ENCODE measurements at regions not wholly inside any gene's neighbourhood (a gene's known extent, or its start where the extent isn't known, plus 50 kb on each side); places are given as distances from the start of the nearest gene placed in this dataset.
"Not testable (repeated sequence)": the region's sequence is repeated elsewhere in the genome, so short reads cannot be mapped to it uniquely, and the experiment has no call there.

- H3K36me3 ChIP-seq (ENCODE audit: control insufficient read depth in 2 of 4, insufficient read depth in 4 of 4, low read length in 3 of 4); H3K79me2 ChIP-seq (ENCODE audit: control insufficient read depth in 1 of 2, insufficient read depth in 2 of 2, low read length in 2 of 2); H4K5ac ChIP-seq (ENCODE audit: insufficient read length, low read depth, low read length); H4K91ac ChIP-seq (replicated peaks; ENCODE audit: insufficient read length, low read length); CTCF ChIA-PET (ENCODE audit: partially characterized antibody); FAIRE-seq; H3K23ac ChIP-seq (ENCODE audit: insufficient read length); POLR2A ChIA-PET (ENCODE audit: partially characterized antibody); H3K4ac ChIP-seq (replicated peaks; ENCODE audit: insufficient read length, low read depth, low read length); H3K56ac ChIP-seq (replicated peaks; ENCODE audit: insufficient read length, low read depth, low read length); H3K4me2 ChIP-seq (ENCODE audit: insufficient read depth in 1 of 2, low read depth in 2 of 2, low read length in 2 of 2); H4K8ac ChIP-seq (ENCODE audit: extremely low read depth, insufficient read depth, low read length); DNase-seq (ENCODE audit: low read depth in 1 of 2, low spot score in 2 of 2); H3K27ac ChIP-seq (ENCODE audit: low read depth, low read length); H2BK15ac ChIP-seq (ENCODE audit: low read length); H3K4me1 ChIP-seq (replicated peaks in 1 of 4; ENCODE audit: control insufficient read depth in 3 of 4, insufficient read depth in 4 of 4, low read length in 3 of 4); H2AK5ac ChIP-seq (ENCODE audit: low read depth, low read length); H2BK120ac ChIP-seq (replicated peaks; ENCODE audit: low read depth, low read length); H2BK20ac ChIP-seq (ENCODE audit: low read length); H3K9ac ChIP-seq (replicated peaks in 1 of 4; ENCODE audit: extremely low read depth in 1 of 4, low read depth in 3 of 4, low read length in 3 of 4); H3K4me3 ChIP-seq (ENCODE audit: extremely low read depth in 1 of 4, insufficient read depth in 2 of 4, low read depth in 3 of 4, low read length in 4 of 4); H4K20me1 ChIP-seq (replicated peaks in 1 of 2; ENCODE audit: control insufficient read depth in 1 of 2, insufficient read depth in 2 of 2, low read length in 2 of 2); H3K23me2 ChIP-seq (ENCODE audit: low read depth, low read length); H3K9me3 ChIP-seq (ENCODE audit: insufficient read depth in 2 of 2, low read depth in 1 of 2, low read length in 1 of 2); H2BK5ac ChIP-seq (ENCODE audit: low read depth, low read length); H3K14ac ChIP-seq (ENCODE audit: insufficient read length); H2BK12ac ChIP-seq (ENCODE audit: low read depth, low read length); H2AFZ ChIP-seq (ENCODE audit: low read length); H3K18ac ChIP-seq (ENCODE audit: extremely low read depth, low read length); H3K27me3 ChIP-seq (replicated peaks in 1 of 4; ENCODE audit: control insufficient read depth in 3 of 4, extremely low read depth in 1 of 4, insufficient read depth in 3 of 4, low read length in 3 of 4); H3K79me1 ChIP-seq (ENCODE audit: low read depth, low read length): not testable (repeated sequence)
- no CpG with 5 or more reads among the region's 3 CpGs for WGBS, 2 experiments (ENCODE audit: extremely low coverage in 1 of 2, insufficient coverage in 1 of 2, insufficient read length in 1 of 2, insufficient replicate concordance in 2 of 2, low coverage in 1 of 2, low lambda C conversion rate in 2 of 2, missing lambda C conversion rate in 1 of 2)
Observed at GRCh38 chrY:9716932-9717331, 189.3 kb downstream of the TSPY10 start.

GRCh38 chrY:9718803-9719202 is 191.1 kb downstream of the TSPY10 start:
- H3K4me1 ChIP-seq (replicated peaks in 1 of 4; ENCODE audit: control insufficient read depth in 3 of 4, insufficient read depth in 4 of 4, low read length in 3 of 4); CTCF ChIA-PET (ENCODE audit: partially characterized antibody); H4K91ac ChIP-seq (replicated peaks; ENCODE audit: insufficient read length, low read length); H4K8ac ChIP-seq (ENCODE audit: extremely low read depth, insufficient read depth, low read length); H3K4me2 ChIP-seq (ENCODE audit: insufficient read depth in 1 of 2, low read depth in 2 of 2, low read length in 2 of 2); FAIRE-seq; H3K4ac ChIP-seq (replicated peaks; ENCODE audit: insufficient read length, low read depth, low read length); H4K20me1 ChIP-seq (replicated peaks in 1 of 2; ENCODE audit: control insufficient read depth in 1 of 2, insufficient read depth in 2 of 2, low read length in 2 of 2); H2BK5ac ChIP-seq (ENCODE audit: low read depth, low read length); DNase-seq (ENCODE audit: low read depth in 1 of 2, low spot score in 2 of 2); H3K18ac ChIP-seq (ENCODE audit: extremely low read depth, low read length); H3K9ac ChIP-seq (replicated peaks in 1 of 4; ENCODE audit: extremely low read depth in 1 of 4, low read depth in 3 of 4, low read length in 3 of 4); H2BK15ac ChIP-seq (ENCODE audit: low read length); H3K56ac ChIP-seq (replicated peaks; ENCODE audit: insufficient read length, low read depth, low read length); H4K5ac ChIP-seq (ENCODE audit: insufficient read length, low read depth, low read length); H3K23me2 ChIP-seq (ENCODE audit: low read depth, low read length); POLR2A ChIA-PET (ENCODE audit: partially characterized antibody); H3K4me3 ChIP-seq (ENCODE audit: extremely low read depth in 1 of 4, insufficient read depth in 2 of 4, low read depth in 3 of 4, low read length in 4 of 4); H3K9me3 ChIP-seq (ENCODE audit: insufficient read depth in 2 of 2, low read depth in 1 of 2, low read length in 1 of 2); H2AK5ac ChIP-seq (ENCODE audit: low read depth, low read length); H3K14ac ChIP-seq (ENCODE audit: insufficient read length); H2BK20ac ChIP-seq (ENCODE audit: low read length); H3K27ac ChIP-seq (ENCODE audit: low read depth, low read length); H2AFZ ChIP-seq (ENCODE audit: low read length); H3K36me3 ChIP-seq (ENCODE audit: control insufficient read depth in 2 of 4, insufficient read depth in 4 of 4, low read length in 3 of 4); H3K27me3 ChIP-seq (replicated peaks in 1 of 4; ENCODE audit: control insufficient read depth in 3 of 4, extremely low read depth in 1 of 4, insufficient read depth in 3 of 4, low read length in 3 of 4); H3K23ac ChIP-seq (ENCODE audit: insufficient read length); H3K79me1 ChIP-seq (ENCODE audit: low read depth, low read length); H2BK12ac ChIP-seq (ENCODE audit: low read depth, low read length); H2BK120ac ChIP-seq (replicated peaks; ENCODE audit: low read depth, low read length); H3K79me2 ChIP-seq (ENCODE audit: control insufficient read depth in 1 of 2, insufficient read depth in 2 of 2, low read length in 2 of 2): not testable (repeated sequence)
- no CpG with 5 or more reads among the region's 1 CpG for WGBS, 2 experiments (ENCODE audit: extremely low coverage in 1 of 2, insufficient coverage in 1 of 2, insufficient read length in 1 of 2, insufficient replicate concordance in 2 of 2, low coverage in 1 of 2, low lambda C conversion rate in 2 of 2, missing lambda C conversion rate in 1 of 2)

Data from H1 (cell line).